Suprapubic skin (tissue), 4 donors: ENCODE measurements at regions not wholly inside any gene's neighbourhood (a gene's known extent, or its start where the extent isn't known, plus 50 kb on each side); places are given as distances from the start of the nearest gene placed in this dataset.

Experiments used
- DNase-seq, 2 donors: peaks; one replicate each; pipeline ENCODE4 v3.0.0-alpha.2; 2019; ENCODE audit warnings: low spot score in 2 of 2
- H3K27ac ChIP-seq: fragments of 200-600 bp; sonication (generic); one replicate; pipeline ENCODE4 v1.5.1; 2019
- H3K27me3 ChIP-seq: fragments of 200-600 bp; sonication (generic); one replicate; pipeline ENCODE4 v1.5.1; 2019
- H3K36me3 ChIP-seq: fragments of 200-600 bp; sonication (generic); one replicate; pipeline ENCODE4 v1.5.1; 2019
- H3K4me1 ChIP-seq: fragments of 200-600 bp; sonication (generic); one replicate; pipeline ENCODE4 v1.5.1; 2019
- H3K4me3 ChIP-seq: fragments of 200-600 bp; sonication (generic); one replicate; pipeline ENCODE4 v1.5.1; 2019; ENCODE audit warnings: mild to moderate bottlenecking
- H3K9me3 ChIP-seq: fragments of 200-600 bp; sonication (generic); one replicate; pipeline ENCODE4 v1.5.1; 2019
- CTCF ChIP-seq, 2 donors: fragments of 200-600 bp in 1 of 2; fragments of 450-650 bp in 1 of 2; sonication (generic) in 1 of 2; IDR thresholded peaks; one replicate each; pipeline ENCODE4 v1.5.1; 2016 to 2019; ENCODE audit warnings: antibody characterized with exemption in 2 of 2, mild to moderate bottlenecking in 1 of 2, moderate library complexity in 1 of 2
- EP300 ChIP-seq: sonication (generic); formaldehyde crosslinking; IDR thresholded peaks from one replicate; pipeline ENCODE4 v1.6.1; 2017; ENCODE audit warnings: antibody characterized with exemption
- POLR2A ChIP-seq, 2 donors: fragments of 450-650 bp; IDR thresholded peaks; one replicate each; pipeline ENCODE4 v1.6.1; 2017; ENCODE audit warnings: antibody characterized with exemption in 2 of 2, mild to moderate bottlenecking in 2 of 2, moderate library complexity in 2 of 2
- POLR2AphosphoS5 ChIP-seq, 3 donors: sonication (generic); formaldehyde crosslinking; IDR thresholded peaks; one replicate each; pipeline ENCODE4 v1.6.1; 2017; ENCODE audit warnings: antibody characterized with exemption in 3 of 3
- WGBS: methylation state at CpG from one replicate; pipeline ENCODE4 v1.1.5; 2018; 5-methylcytosine and 5-hydroxymethylcytosine counted together

- H3K27me3 ChIP-seq: no peaks in the 10 kb centered on the region
- H3K4me3 ChIP-seq: no peak overlapping the region
- H3K27ac ChIP-seq: no peak overlapping the region
- TF ChIP-seq EP300: no peak
- no peak for TF ChIP-seq POLR2A (IDR thresholded peaks at IDR 0.05)
- TF ChIP-seq POLR2AphosphoS5 (IDR thresholded peaks at IDR 0.05): no peak
- TF ChIP-seq CTCF (IDR thresholded peaks at IDR 0.05): no peak
- no peaks in the 10 kb centered on the region for H3K4me1 ChIP-seq
- 69% methylated on average over 4 of the region's 4 CpGs for whole genome bisulfite sequencing
- H3K9me3 ChIP-seq: no peaks in the 10 kb centered on the region
- no peaks in the 10 kb centered on the region for H3K36me3 ChIP-seq
- DNase-seq: no peak
Measured at GRCh38 chr11:103582351-103582909, 454.0 kb upstream of the DDI1 start.

GRCh38 chr11:103584021-103584420, 452.4 kb upstream of the DDI1 start:
- no peaks in the 10 kb centered on the region for H3K27me3 ChIP-seq
- H3K9me3 ChIP-seq: no peaks in the 10 kb centered on the region
- no peak for DNase-seq
- no peaks in the 10 kb centered on the region for H3K4me1 ChIP-seq
- no peak overlapping the region for H3K4me3 ChIP-seq
- 38% methylated on average over 2 of the region's 2 CpGs for WGBS
- no peak overlapping the region for H3K27ac ChIP-seq
- TF ChIP-seq POLR2A (IDR thresholded peaks at IDR 0.05): no peak
- no peak for TF ChIP-seq EP300
- TF ChIP-seq CTCF (IDR thresholded peaks at IDR 0.05): no peak
- TF ChIP-seq POLR2AphosphoS5 (IDR thresholded peaks at IDR 0.05): no peak
- H3K36me3 ChIP-seq: no peaks in the 10 kb centered on the region

- H3K4me1 ChIP-seq: no peaks in the 10 kb centered on the region
- no peak overlapping the region for H3K4me3 ChIP-seq
- no peak overlapping the region for H3K27ac ChIP-seq
- no peak for TF ChIP-seq CTCF (IDR thresholded peaks at IDR 0.05)
- DNase-seq: no peak
- no peaks in the 10 kb centered on the region for H3K27me3 ChIP-seq
- no peaks in the 10 kb centered on the region for H3K9me3 ChIP-seq
- no peaks in the 10 kb centered on the region for H3K36me3 ChIP-seq
- WGBS: 76% methylated on average over 1 of the region's 1 CpG
Measured at GRCh38 chr11:103584720-103585119, 451.7 kb upstream of the DDI1 start.

GRCh38 chr11:103585401-103585800, 451.0 kb upstream of the DDI1 start:
- TF ChIP-seq POLR2A (IDR thresholded peaks at IDR 0.05): no peak
- TF ChIP-seq CTCF (IDR thresholded peaks at IDR 0.05): no peak
- Histone ChIP-seq H3K4me3 (no peak overlapping the region), H3K36me3 (no peaks in the 10 kb centered on the region), H3K9me3 (no peaks in the 10 kb centered on the region), H3K27me3 (no peaks in the 10 kb centered on the region), H3K4me1 (no peaks in the 10 kb centered on the region), H3K27ac (no peak overlapping the region)
- DNase-seq: no peak
- WGBS: 88% methylated on average over 2 of the region's 2 CpGs

GRCh38 chr11:103585911-103586310, 450.5 kb upstream of the DDI1 start:
- H3K27me3 ChIP-seq: no peaks in the 10 kb centered on the region
- H3K4me3 ChIP-seq: no peak overlapping the region
- H3K4me1 ChIP-seq: no peaks in the 10 kb centered on the region
- no peak for TF ChIP-seq CTCF (IDR thresholded peaks at IDR 0.05)
- TF ChIP-seq POLR2A (IDR thresholded peaks at IDR 0.05): no peak
- TF ChIP-seq EP300: no peak
- no peak for TF ChIP-seq POLR2AphosphoS5 (IDR thresholded peaks at IDR 0.05)
- H3K9me3 ChIP-seq: no peaks in the 10 kb centered on the region
- DNase-seq: no peak
- H3K27ac ChIP-seq: no peak overlapping the region
- 73% methylated on average over 5 of the region's 5 CpGs for WGBS
- no peaks in the 10 kb centered on the region for H3K36me3 ChIP-seq
